HFFc6 (cell line): ENCODE measurements at regions not wholly inside any gene's neighbourhood (a gene's known extent, or its start where the extent isn't known, plus 50 kb on each side); places are given as distances from the start of the nearest gene placed in this dataset.
"Not testable (repeated sequence)": the region's sequence is repeated elsewhere in the genome, so short reads cannot be mapped to it uniquely, and the experiment has no call there.

Experiments
- DNase-seq: peaks from one replicate; pipeline ENCODE4 v3.0.0-alpha.2; 2018
- H3K27ac Mint-ChIP-seq: 2 replicates; pipeline ENCODE4 v1.8.0; 2020; ENCODE audit warnings: mild to moderate bottlenecking, mixed read lengths
- H3K27me3 Mint-ChIP-seq: 2 replicates; pipeline ENCODE4 v1.8.0; 2021; ENCODE audit warnings: mild to moderate bottlenecking, moderate library complexity, mixed read lengths; ENCODE audit not compliant: insufficient read depth
- H3K36me3 Mint-ChIP-seq: 2 replicates; pipeline ENCODE4 v1.8.0; 2021; ENCODE audit warnings: low read depth, mixed read lengths
- H3K4me1 Mint-ChIP-seq: 2 replicates; pipeline ENCODE4 v1.8.0; 2020; ENCODE audit warnings: low read depth, mixed read lengths
- H3K4me3 Mint-ChIP-seq: 2 replicates; pipeline ENCODE4 v1.8.0; 2020; ENCODE audit warnings: mild to moderate bottlenecking, moderate library complexity, mixed read lengths
- H3K9me3 Mint-ChIP-seq: 2 replicates; pipeline ENCODE4 v1.8.0; 2020; ENCODE audit warnings: mild to moderate bottlenecking, mixed read lengths
- TF ChIP-seq, protein P1 (sequence below): fragments of 200-600 bp; sonication (generic); IDR thresholded peaks from 2 replicates; pipeline ENCODE4 v1.5.0; 2021; ENCODE audit warnings: antibody characterized with exemption, mild to moderate bottlenecking

DNA sequence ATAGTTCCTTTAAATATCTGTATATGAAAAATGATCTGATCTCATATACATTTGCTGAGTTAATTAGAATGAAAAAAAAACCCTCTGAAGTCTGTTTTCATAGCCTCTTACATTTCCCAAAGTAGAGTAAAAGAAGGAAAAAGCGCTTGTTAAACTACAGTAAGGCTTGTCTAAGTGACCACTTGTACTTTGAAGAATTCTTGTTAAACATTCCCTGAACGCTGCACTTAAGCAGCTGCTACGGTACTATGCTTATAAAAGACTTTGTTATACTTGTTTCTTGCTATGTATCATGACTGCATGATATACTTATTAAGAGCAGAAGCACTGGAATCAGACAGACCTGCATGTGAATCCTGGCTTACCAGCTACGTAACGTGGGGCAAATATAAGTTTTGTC lies 81.7 kb upstream of the MTAP start:
- H3K4me3 Mint-ChIP-seq, result no peak overlapping the region
- DNase-seq, result no peak
- TF ChIP-seq, protein P1, sequence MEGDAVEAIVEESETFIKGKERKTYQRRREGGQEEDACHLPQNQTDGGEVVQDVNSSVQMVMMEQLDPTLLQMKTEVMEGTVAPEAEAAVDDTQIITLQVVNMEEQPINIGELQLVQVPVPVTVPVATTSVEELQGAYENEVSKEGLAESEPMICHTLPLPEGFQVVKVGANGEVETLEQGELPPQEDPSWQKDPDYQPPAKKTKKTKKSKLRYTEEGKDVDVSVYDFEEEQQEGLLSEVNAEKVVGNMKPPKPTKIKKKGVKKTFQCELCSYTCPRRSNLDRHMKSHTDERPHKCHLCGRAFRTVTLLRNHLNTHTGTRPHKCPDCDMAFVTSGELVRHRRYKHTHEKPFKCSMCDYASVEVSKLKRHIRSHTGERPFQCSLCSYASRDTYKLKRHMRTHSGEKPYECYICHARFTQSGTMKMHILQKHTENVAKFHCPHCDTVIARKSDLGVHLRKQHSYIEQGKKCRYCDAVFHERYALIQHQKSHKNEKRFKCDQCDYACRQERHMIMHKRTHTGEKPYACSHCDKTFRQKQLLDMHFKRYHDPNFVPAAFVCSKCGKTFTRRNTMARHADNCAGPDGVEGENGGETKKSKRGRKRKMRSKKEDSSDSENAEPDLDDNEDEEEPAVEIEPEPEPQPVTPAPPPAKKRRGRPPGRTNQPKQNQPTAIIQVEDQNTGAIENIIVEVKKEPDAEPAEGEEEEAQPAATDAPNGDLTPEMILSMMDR, result no peak
- H3K27me3 Mint-ChIP-seq, result peaks cover 7% of the 10 kb centered on the region
- H3K9me3 Mint-ChIP-seq, result no peaks in the 10 kb centered on the region
- peaks cover 4% of the 10 kb centered on the region for H3K4me1 Mint-ChIP-seq
- peaks cover 5% of the 10 kb centered on the region for H3K36me3 Mint-ChIP-seq
- H3K27ac Mint-ChIP-seq, result no peak overlapping the region

- H3K4me3 Mint-ChIP-seq, H3K27me3 Mint-ChIP-seq, H3K9me3 Mint-ChIP-seq, DNase-seq, H3K36me3 Mint-ChIP-seq, H3K27ac Mint-ChIP-seq: not testable (repeated sequence)
- peaks cover 28% of the 10 kb centered on the region for H3K4me1 Mint-ChIP-seq
Measured at GRCh38 chr9:21727411-21727810, 75.0 kb upstream of the MTAP start.

DNA sequence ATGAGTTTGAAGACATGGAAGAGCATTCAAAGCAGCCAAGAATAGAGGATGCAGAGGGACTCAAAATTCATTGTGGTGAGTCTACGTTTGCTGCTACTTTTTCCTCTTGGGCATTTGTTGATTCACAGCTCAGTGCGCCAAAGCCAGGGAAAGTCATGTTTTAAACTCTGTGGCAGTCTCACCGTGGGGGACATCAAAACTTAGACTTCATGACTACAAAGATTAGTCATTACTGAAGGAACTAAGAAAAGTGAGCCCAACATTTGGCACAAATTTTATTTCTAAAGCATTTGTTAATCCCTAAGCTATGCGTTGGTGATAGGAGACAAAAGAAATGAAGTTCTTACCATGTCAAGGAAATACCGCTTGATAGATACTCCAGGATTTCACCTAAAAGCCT lies 73.7 kb upstream of the MTAP start:
- Mint-ChIP-seq H3K4me3 (peak overlapping the region; percentile 41), H3K9me3 (no peaks in the 10 kb centered on the region), H3K36me3 (peaks cover 5% of the 10 kb centered on the region; the same call in 1 of the 2 replicates), H3K27me3 (peaks cover 5% of the 10 kb centered on the region; the same call in 1 of the 2 replicates), H3K4me1 (peaks cover 33% of the 10 kb centered on the region), H3K27ac (peak overlapping the region; percentile 72)
- DNase-seq, result peak; percentile 71
- TF ChIP-seq, protein P1, result no peak

DNA sequence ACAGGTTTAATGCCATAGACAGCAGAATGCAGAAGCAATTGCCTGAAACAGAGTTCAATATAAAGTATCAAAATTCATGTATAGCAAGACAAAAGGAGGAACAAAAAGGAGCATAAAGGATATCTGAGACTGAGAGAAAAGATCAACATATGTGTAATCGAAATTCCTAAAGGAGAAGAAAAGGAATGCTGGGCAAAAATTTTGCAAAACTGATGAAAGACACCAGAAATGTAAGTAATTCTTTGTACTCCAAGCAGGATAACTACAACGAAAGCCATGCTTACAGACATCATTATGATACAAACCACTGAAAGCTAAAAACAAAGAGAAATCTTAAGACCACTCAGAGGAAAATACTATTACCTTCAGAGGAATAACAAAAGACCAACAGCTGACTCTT lies 72.8 kb upstream of the MTAP start:
- Mint-ChIP-seq H3K27ac (no peak overlapping the region), H3K4me1 (peaks cover 38% of the 10 kb centered on the region), H3K4me3 (no peak overlapping the region), H3K9me3 (no peaks in the 10 kb centered on the region), H3K27me3 (peaks cover 5% of the 10 kb centered on the region; the same call in 1 of the 2 replicates), H3K36me3 (peaks cover 5% of the 10 kb centered on the region; the same call in 1 of the 2 replicates)
- TF ChIP-seq, protein P1, result no peak
- no peak for DNase-seq

- H3K36me3 Mint-ChIP-seq, result peaks cover 5% of the 10 kb centered on the region; the same call in 1 of the 2 replicates
- DNase-seq, result no peak
- peaks cover 38% of the 10 kb centered on the region for H3K4me1 Mint-ChIP-seq
- H3K27me3 Mint-ChIP-seq, result no peaks in the 10 kb centered on the region
- H3K27ac Mint-ChIP-seq, result no peak overlapping the region
- TF ChIP-seq, protein P1, result no peak
- H3K4me3 Mint-ChIP-seq, result no peak overlapping the region
- H3K9me3 Mint-ChIP-seq, result no peaks in the 10 kb centered on the region
Measured at GRCh38 chr9:21730899-21731298, 71.5 kb upstream of the MTAP start.

- Mint-ChIP-seq H3K4me1 (peaks cover 19% of the 10 kb centered on the region), H3K27me3 (peaks cover 1% of the 10 kb centered on the region; the same call in 1 of the 2 replicates), H3K27ac (no peak overlapping the region)
Measured at GRCh38 chr9:21741151-21741550, 61.3 kb upstream of the MTAP start.

More at GRCh38 chr9:21741151-21741550, 61.3 kb upstream of the MTAP start:
- Mint-ChIP-seq H3K9me3 (no peaks in the 10 kb centered on the region), H3K4me3 (no peak overlapping the region), H3K36me3 (no peaks in the 10 kb centered on the region)
- TF ChIP-seq, protein P1, result no peak
- DNase-seq, result no peak
